Right kidney (tissue), 1 donor: ENCODE measurements at regions not wholly inside any gene's neighbourhood (a gene's known extent, or its start where the extent isn't known, plus 50 kb on each side); places are given as distances from the start of the nearest gene placed in this dataset.
"Not testable (repeated sequence)": the region's sequence is repeated elsewhere in the genome, so short reads cannot be mapped to it uniquely, and the experiment has no call there.

ENCODE experiments used
- DNase-seq: peaks from one replicate; pipeline ENCODE4 v3.0.0-alpha.2; 2016

GRCh38 chr14:47978871-47979270 lies 303.5 kb upstream of the MDGA2 start:
- no peak for DNase-seq

GRCh38 chr14:47976139-47976538 lies 300.7 kb upstream of the MDGA2 start:
- no peak for DNase-seq

GRCh38 chr14:47966076-47966810 lies 290.8 kb upstream of the MDGA2 start:
- DNase-seq: no peak

- no peak for DNase-seq
Observed at GRCh38 chr14:47961634-47962033, 286.2 kb upstream of the MDGA2 start.

DNA sequence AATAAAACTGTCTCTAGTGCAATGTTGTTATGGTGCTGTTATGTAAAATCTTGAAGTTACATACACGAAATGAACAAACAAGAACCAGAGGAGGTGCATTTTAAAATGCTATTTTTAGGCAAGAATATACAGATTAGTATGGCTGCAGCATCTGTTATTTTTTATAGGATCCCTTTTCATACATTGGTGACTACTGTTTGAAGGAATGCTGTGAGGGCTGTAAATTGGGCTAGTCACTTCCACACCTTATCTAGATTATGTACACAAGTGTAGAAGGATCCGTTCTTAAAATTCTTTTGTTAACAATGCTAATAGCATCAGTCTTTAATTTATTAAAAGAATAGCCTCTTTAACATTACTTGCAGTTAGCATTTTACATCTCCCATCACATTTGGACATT lies 284.3 kb upstream of the MDGA2 start:
- DNase-seq: no peak

GRCh38 chr14:47949006-47949405 lies 273.6 kb upstream of the MDGA2 start:
- no peak for DNase-seq

- no peak for DNase-seq
Observed at GRCh38 chr14:47935332-47935731, 259.9 kb upstream of the MDGA2 start.

GRCh38 chr14:47929334-47929733 lies 253.9 kb upstream of the MDGA2 start:
- no peak for DNase-seq

DNA sequence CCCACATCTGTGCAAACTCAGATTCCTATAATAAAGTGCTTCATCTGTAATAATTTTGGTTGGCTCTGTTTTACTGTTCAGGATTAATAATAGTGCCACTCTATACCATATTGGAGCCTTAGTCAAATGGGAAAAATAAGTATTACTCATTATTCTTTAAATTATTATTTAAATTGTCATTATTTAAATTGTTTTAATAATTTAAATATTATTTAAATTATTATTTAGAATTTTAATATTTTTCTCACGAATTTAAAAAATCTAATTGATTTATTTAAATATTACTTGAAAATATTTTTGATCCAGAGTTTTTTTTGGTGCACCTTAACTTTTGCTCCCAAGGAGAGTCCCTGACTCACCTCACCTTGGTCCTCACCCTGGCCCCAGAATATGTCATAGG lies 245.7 kb upstream of the MDGA2 start:
- no peak for DNase-seq

DNA sequence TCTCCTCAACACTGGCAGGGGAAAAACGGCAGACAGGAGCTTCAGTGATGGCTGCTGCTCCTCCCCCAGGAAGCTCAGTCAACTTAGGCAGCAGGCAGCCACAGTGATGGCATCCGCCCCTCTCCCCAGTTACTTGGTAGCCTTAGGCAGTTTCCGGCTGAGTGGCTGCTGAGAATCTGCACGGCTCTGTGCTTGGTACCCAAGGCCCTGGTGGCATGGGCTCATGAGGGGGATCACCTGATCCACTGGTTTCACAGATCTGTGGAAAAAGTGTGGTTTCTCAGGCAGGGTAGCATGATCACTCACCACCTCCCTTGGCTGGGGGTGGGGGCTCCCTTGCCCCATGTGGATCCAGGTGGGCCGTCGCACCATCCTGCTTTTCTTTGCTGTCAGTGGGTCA lies 244.6 kb upstream of the MDGA2 start:
- no peak for DNase-seq

DNA sequence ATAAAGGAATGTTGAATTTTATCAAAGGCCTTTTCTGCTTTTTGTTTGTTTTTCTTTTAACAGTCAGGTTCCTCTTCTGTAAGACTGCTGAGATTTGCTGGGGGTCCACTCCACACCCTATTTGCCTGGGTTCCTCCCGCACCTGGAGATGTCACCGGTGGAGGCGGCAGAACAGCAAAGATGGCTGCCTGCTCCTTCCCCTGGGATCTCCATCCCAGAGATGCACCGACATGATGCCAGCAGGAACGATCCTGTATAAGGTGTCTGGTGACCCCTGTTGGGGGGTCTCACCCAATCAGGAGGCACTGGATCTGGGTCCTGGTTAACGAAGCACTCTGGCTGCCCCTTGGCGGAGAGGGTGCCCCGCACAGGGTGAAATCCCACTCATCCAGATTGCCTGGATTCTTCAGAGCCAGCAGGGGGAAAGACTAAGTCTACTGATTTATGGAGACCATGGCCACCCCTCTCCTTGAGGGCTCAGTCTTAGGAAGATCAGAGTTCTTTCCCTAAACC lies 244.0 kb upstream of the MDGA2 start:
- no peak for DNase-seq

GRCh38 chr14:47917344-47917954 lies 242.0 kb upstream of the MDGA2 start:
- peak; percentile 9 for DNase-seq

DNA sequence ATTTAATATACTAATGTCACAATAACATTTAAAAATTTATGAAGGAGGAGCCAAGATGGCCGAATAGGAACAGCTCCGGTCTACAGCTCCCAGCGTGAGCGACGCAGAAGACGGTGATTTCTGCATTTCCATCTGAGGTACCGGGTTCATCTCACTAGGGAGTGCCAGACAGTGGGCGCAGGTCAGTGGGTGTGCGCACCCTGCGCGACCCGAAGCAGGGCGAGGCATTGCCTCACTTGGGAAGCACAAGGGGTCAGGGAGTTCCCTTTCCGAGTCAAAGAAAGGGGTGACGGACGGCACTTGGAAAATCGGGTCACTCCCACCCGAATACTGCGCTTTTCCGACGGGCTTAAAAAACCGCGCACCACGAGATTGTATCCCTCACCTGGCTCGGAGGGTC lies 225.7 kb upstream of the MDGA2 start:
- DNase-seq: not testable (repeated sequence)

- no peak for DNase-seq
Observed at GRCh38 chr14:47899685-47900084, 224.3 kb upstream of the MDGA2 start.

- DNase-seq: no peak
Observed at GRCh38 chr14:47874350-47874749, 198.9 kb upstream of the MDGA2 start.

DNA sequence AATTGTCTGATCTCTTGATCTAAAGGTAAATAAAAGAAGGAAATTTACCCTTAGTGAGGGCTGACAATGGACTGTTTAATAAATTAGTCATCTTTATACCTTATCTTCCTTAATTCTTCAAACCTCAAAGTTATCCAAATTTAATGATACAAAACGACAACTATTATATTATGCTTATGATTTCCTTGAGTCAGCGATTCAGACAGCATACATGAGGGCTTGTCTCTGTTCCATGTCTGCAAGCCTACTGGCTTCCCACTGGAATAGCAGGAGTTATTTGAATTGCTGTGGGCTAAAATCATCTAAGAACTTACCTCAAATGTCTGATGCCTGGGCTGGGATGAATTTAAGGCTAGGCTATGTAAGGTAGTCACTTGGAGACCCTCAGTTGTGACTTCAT lies 197.2 kb upstream of the MDGA2 start:
- DNase-seq: no peak

GRCh38 chr14:47863441-47863840 lies 188.0 kb upstream of the MDGA2 start:
- DNase-seq: no peak

DNA sequence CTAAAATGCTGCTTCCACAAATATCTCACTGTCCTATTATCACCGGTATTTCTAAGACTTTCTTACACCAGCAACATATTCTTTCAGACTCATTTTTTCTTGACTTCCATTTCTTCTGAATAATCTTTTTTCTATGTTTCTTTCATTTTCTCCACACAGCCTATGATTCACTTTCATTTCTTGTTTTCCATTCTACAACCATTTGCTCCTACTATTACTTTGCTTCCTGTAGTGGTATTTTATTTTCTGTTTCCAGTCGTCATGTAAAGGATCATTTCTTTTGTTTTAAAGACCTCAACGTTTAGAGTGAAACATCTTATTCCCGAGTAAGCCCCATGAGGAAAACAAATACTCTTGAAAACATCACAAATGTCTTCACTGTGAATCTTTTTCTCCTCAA lies 182.2 kb upstream of the MDGA2 start:
- DNase-seq: no peak

DNA sequence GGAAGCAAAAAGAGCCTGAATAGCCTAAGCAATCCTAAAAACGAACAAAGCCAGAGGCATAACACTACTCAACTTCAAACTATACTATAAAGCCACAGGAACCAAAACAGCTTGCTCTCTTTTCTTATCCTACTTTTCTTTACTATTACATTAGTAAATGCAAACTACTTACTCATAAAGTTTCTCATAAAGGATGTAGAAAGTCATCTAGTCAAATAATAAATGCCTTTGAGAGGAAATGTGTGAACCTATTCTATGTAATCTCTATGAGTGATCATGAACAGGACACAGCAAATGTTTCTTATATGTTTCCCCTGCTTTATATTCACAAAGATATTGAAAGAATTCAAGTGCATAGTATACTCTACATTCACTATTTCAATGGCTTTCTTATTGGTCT lies 176.9 kb upstream of the MDGA2 start:
- DNase-seq: no peak

GRCh38 chr14:47846008-47846407 lies 170.6 kb upstream of the MDGA2 start:
- DNase-seq: no peak

- DNase-seq: no peak
Observed at GRCh38 chr14:47843236-47843635, 167.8 kb upstream of the MDGA2 start.

DNA sequence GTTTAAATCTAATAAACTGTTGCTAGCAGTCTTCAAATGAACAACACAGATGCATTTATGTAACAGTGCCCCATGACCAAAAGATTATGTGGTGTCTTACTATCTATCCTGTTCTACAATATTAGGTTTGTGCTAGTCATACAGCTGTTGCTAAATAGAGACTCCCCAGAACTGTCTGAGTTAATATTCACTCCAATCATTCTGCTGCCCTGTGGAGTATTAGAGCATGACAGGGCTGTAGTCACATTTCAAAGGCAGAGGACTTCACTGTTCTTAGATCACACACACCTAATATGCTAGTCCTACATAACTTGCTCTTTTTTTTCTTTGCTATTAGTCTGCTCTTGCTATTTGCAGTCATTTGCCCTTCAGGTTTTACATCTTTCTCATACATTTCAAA lies 157.6 kb upstream of the MDGA2 start:
- DNase-seq: no peak

- DNase-seq: no peak
Observed at GRCh38 chr14:47826809-47827208, 151.4 kb upstream of the MDGA2 start.

- DNase-seq: no peak
Observed at GRCh38 chr14:47822326-47822725, 146.9 kb upstream of the MDGA2 start.
